SJSA1 (cell line): ENCODE measurements at regions not wholly inside any gene's neighbourhood (a gene's known extent, or its start where the extent isn't known, plus 50 kb on each side); places are given as distances from the start of the nearest gene placed in this dataset.
"Not testable (repeated sequence)": the region's sequence is repeated elsewhere in the genome, so short reads cannot be mapped to it uniquely, and the experiment has no call there.

Experiments
- DNase-seq, 2 experiments: peaks; one replicate each; pipeline ENCODE4 v3.0.0-alpha.2; 2015 to 2020; ENCODE audit warnings: low spot score in 2 of 2, low read depth in 1 of 2
- H3K27ac ChIP-seq: fragments of 250-450 bp; sonication (Bioruptor Pico); 2 replicates; pipeline ENCODE4 v1.5.1; 2020; ENCODE audit warnings: mild to moderate bottlenecking, moderate library complexity
- H3K27me3 ChIP-seq: fragments of 250-450 bp; sonication (Bioruptor Pico); replicated peaks from 2 replicates; pipeline ENCODE4 v1.5.1; 2020; ENCODE audit warnings: mild to moderate bottlenecking, moderate library complexity
- H3K36me3 ChIP-seq: fragments of 250-450 bp; sonication (Bioruptor Pico); 2 replicates; pipeline ENCODE4 v1.5.1; 2020; ENCODE audit warnings: mild to moderate bottlenecking
- H3K4me1 ChIP-seq: fragments of 250-450 bp; sonication (Bioruptor Pico); replicated peaks from 2 replicates; pipeline ENCODE4 v1.6.1; 2021; ENCODE audit warnings: mild to moderate bottlenecking
- H3K4me3 ChIP-seq: fragments of 250-450 bp; sonication (Bioruptor Pico); 2 replicates; pipeline ENCODE4 v1.5.1; 2020; ENCODE audit warnings: mild to moderate bottlenecking
- H3K9me3 ChIP-seq: fragments of 250-450 bp; sonication (Bioruptor Pico); replicated peaks from 2 replicates; pipeline ENCODE4 v1.5.1; 2020; ENCODE audit warnings: mild to moderate bottlenecking

DNA sequence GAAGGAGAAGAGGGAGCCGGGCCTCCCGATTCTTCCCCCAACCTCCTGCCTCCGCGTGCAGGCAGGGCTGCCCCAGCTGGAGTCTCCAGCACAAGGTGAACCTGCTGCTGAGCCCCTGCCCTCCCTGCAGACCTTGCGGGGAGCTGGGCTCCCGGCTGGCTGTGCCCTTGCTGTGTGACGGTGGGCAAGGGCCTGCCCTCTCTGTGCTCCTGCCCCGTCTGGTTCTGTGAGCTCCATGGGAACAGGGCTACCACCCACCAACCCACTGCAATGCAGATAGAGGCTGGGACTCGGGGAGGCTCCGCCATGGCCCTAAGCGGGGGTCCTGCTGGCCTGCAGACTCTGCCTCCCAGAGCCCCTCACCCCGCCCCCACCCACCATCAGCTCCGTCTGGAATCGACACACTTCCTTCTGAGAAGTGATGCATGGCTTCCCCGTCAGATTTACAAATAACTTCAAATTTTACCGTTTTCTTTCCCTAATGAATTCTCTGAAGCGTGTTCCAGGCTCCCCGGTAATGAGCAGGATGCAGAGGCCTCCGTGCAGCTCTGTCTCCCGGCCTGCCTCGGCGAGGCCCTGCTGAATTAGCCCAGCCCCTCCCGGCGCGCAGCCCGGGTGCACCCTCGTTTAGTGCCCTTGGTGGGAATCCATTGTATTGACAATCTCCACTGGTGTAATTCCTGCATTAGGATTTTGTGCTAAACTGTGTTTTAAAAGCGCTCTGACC, 111.0 kb downstream of the MICALL2 start:
- Histone ChIP-seq H3K27ac (no peak overlapping the region), H3K9me3 (no peaks in the 10 kb centered on the region), H3K27me3 (peaks cover 72% of the 10 kb centered on the region), H3K4me1 (no peaks in the 10 kb centered on the region), H3K36me3 (no peaks in the 10 kb centered on the region), H3K4me3 (no peak overlapping the region)
- DNase-seq = no peak

DNA sequence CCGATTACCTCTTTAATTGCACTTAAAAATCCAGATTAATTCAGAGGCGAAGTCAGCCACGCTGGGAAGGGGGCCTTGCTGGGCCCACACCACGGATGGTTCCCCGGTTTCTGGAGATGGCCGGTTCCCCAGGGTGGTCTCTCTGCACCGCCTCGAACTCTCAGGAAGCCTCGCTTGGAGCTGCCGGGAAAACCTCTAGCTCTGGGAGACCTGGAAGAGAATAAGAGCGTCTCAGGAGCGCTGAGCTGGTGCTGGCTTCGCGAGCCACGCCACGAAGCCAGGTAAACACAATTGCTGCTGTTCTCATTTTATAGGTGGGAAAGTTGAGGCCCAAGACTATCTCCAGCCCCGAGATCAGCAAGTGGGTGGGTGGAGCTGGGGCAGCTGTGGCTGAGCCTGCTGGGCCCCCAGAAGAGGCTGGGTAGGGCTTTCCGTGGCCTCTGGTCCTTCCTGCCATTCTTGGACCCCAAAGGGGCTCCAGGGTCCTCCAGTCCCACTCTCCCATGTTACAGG, 110.4 kb downstream of the MICALL2 start:
- Histone ChIP-seq H3K4me1 (no peaks in the 10 kb centered on the region), H3K27me3 (peaks cover 69% of the 10 kb centered on the region)
- DNase-seq = no peak

DNA sequence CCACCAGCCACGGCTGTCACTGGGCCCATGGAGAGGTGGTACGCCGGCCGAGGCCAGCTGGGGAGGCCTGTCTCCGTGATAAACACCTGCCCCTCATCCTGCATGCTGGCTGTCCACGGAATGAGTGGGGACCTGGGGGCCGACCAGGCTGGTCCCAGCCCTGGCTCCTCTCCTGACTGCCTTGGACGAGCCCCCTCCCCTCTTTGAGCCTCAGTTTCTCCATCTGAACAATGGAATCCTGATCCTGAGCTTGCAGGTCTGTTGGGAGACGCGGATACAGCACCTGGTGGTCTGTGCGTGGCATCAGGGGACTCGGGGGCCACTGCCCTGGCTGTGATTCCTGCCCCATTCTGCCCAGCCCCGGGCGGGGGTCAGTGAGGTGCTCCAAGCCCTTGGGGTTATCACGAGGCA, 109.9 kb downstream of the MICALL2 start:
- Histone ChIP-seq H3K9me3 (no peaks in the 10 kb centered on the region), H3K27ac (no peak overlapping the region), H3K4me3 (no peak overlapping the region), H3K27me3 (peaks cover 69% of the 10 kb centered on the region), H3K36me3 (no peaks in the 10 kb centered on the region), H3K4me1 (no peaks in the 10 kb centered on the region)
- DNase-seq = no peak

More for the DNA sequence above, 110.4 kb downstream of the MICALL2 start:
- Histone ChIP-seq H3K4me3 (no peak overlapping the region), H3K9me3 (no peaks in the 10 kb centered on the region), H3K36me3 (no peaks in the 10 kb centered on the region), H3K27ac (no peak overlapping the region)

DNA sequence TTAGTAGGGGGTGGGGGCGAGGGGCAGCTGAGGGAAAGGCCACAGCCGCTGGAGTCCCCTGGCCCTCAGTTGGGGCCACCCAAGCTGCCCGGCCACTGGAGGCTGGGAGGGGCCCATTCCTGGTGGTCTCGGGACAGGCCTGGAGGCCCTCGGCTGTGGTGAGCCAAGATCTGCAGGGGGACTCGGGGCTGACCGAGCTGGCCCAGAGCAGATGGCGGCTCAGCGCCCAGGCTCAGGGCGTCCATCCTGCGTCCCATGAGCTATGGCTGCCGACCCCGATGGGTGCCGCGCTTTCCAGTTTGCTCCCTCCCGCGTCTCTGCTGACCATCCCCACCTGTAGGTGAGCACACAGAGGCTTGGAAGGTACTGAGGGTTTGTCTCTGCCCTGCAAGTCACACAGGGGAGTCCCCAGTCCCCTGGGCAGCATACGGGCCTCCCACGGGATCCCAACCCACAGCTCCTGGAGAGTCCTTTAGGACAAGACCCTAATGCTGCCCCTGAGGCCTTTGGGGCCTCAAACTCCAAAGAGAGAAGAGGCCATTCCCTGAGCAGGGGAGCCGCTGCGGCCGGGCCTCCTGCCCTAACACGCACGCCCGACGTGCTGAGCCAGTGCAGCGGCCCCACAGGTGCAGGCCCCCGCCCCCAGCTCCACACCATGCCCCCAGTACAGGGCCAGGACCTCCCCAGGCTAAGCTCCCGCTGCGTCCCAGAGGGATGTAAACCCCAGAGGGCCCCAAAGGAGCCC, 107.2 kb downstream of the MICALL2 start:
- H3K27ac ChIP-seq = no peak overlapping the region
- H3K36me3 ChIP-seq = no peaks in the 10 kb centered on the region
- no peak for DNase-seq
- no peaks in the 10 kb centered on the region for H3K9me3 ChIP-seq
- peaks cover 74% of the 10 kb centered on the region for H3K27me3 ChIP-seq
- H3K4me1 ChIP-seq = no peaks in the 10 kb centered on the region
- H3K4me3 ChIP-seq = no peak overlapping the region

DNA sequence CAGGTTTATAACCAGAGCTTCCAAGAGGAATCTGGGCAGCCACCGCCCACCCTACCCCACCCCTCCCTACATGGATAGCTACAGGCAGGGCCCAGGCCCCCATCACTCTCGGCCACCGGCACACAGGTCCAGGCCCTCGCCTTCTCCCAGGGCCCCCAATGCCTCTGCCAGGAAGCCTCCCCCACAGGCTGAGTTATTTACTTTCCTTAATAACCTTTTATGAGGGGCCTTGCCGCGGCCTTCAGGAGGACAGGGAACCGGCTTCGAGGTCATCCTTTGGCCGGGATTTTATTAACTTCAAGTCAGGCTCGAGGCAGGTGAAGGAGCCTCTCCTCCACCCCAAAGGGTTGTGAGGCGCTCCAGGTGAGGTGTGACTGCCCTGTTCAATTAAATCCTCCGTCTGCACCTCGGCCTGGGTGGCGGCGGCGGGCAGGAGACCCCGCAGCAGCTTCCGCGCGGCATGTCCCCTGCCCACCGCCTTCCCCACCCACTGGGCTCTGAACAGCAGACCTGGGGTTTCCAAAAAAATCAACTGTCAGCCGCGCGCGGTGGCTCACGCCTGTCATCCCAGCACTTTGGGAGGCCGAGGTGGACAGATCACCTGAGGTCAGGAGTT, 106.5 kb downstream of the MICALL2 start:
- no peaks in the 10 kb centered on the region for H3K4me1 ChIP-seq
- H3K27me3 ChIP-seq = peaks cover 73% of the 10 kb centered on the region

DNA sequence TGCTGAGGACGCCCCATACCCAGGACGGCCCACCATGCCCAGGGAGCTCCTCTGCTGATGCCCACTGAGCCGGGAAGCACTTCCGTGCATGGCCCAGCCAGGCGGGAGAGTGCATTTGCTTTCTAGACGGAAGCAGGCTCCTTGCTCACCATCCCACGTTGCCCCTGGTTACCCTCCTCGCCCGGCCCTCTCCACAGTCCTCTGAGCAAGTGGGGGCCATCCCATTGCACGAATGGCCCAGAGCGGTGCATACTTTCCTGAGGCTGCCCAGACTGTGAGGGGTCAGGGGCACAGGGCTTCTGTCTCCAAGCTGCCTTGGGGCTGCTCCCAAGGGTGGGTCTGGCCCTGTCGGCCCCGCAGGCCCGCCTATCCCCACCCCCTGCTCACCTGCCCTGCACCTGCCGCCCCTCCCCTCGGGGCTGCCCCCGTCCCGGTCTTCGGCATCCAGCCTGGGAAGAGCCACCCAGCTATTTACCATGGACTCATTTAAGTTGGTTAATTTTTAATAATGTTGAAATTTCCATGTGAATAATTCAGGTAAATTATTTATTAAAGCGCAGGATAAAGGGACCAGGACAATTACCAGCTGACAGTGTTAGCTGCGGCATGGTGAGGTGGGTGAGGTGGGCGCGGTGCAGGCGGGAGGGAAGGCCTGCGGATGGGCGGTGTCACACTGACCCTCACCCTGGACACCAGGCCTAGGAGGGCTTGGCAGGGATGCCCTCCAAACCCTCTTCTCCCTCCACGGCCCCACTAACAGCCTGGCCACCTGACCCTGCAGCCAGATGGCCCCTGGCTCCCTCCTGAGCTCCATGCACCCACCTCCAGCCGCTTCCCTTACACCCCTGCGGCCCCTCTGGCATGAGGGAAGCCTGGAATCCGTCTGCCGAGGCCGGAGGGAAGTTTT, 104.4 kb downstream of the MICALL2 start:
- Histone ChIP-seq H3K36me3 (no peaks in the 10 kb centered on the region), H3K4me3 (no peak overlapping the region), H3K27me3 (peaks cover 59% of the 10 kb centered on the region), H3K4me1 (no peaks in the 10 kb centered on the region), H3K9me3 (no peaks in the 10 kb centered on the region), H3K27ac (no peak overlapping the region)
- no peak for DNase-seq

More for the DNA sequence above, 106.5 kb downstream of the MICALL2 start:
- H3K9me3 ChIP-seq = no peaks in the 10 kb centered on the region
- DNase-seq = no peak
- no peak overlapping the region for H3K27ac ChIP-seq
- no peaks in the 10 kb centered on the region for H3K36me3 ChIP-seq
- H3K4me3 ChIP-seq = no peak overlapping the region

DNA sequence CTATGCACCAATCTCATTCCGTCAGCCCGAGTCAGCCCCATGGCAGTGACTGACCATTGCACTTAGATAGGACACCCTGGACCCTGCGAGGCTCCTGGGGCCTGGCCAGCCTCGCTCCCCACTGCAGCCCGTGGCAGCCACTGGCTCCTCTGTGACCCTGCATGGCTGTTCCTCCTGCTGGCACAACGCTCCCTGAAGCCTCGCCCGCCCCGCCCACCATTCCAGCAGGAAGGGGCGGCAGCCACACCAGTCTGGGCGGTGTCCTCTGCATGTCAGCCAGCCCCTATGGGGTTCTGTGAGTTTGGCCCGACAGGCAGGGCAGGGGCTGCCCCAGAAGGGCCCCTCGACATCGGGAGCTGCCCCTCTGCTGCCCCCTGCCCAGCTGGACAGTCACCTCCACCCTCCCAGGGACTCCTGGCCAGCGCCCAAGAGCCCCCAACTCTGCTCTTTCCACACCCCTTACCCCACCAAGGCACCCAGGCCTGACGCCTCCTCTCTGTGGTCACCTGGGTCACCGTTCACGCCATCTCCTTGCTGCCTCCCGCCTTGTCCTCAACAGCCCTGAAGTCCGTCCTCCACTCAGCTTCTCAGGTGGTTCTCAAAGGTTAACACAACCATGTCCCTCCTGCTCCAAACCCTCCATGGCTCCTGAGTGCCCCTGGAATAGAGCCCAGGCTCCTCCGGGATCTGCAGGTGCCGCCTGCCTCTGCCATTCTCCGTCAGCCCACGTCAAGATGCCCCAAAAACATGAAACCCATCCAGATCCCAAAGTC, 103.5 kb downstream of the MICALL2 start:
- Histone ChIP-seq H3K27me3 (peaks cover 51% of the 10 kb centered on the region), H3K4me1 (no peaks in the 10 kb centered on the region)

DNA sequence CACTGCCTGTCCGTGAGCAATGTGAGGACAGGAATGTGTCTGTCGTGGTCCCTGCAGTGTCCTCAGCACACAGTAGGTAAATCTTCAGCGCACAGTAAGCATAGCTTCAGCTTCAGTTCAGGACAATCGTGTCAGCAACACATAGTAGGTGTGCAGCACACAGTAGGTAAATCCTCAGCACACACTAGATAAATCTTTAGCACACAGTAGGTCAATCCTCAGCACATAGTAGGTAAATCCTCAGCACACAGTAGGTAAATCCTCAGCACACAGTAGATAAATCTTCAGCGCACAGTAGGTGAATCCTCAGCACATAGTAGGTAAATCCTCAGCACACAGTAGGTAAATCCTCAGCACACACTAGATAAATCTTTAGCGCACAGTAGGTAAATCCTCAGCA, 102.4 kb downstream of the MICALL2 start:
- DNase-seq, H3K27ac ChIP-seq, H3K4me3 ChIP-seq, H3K4me1 ChIP-seq, H3K36me3 ChIP-seq, H3K9me3 ChIP-seq: not testable (repeated sequence)
- peaks cover 42% of the 10 kb centered on the region for H3K27me3 ChIP-seq

More for the DNA sequence above, 103.5 kb downstream of the MICALL2 start:
- no peak overlapping the region for H3K27ac ChIP-seq
- no peak for DNase-seq
- no peaks in the 10 kb centered on the region for H3K36me3 ChIP-seq
- H3K9me3 ChIP-seq = no peaks in the 10 kb centered on the region
- H3K4me3 ChIP-seq = no peak overlapping the region

DNA sequence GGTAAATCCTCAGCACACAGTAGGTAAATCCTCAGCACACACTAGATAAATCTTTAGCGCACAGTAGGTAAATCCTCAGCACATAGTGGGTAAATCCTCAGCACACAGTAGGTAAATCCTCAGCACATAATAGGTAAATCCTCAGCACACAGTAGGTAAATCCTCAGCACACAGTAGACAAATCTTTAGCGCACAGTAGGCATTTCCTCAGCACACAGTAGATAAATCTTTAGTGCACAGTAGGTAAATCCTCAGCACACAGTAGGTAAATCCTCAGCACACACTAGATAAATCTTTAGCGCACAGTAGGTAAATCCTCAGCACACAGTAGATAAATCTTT, 102.0 kb downstream of the MICALL2 start:
- H3K36me3 ChIP-seq, H3K27ac ChIP-seq, H3K4me1 ChIP-seq, H3K9me3 ChIP-seq, H3K4me3 ChIP-seq, DNase-seq: not testable (repeated sequence)
- peaks cover 39% of the 10 kb centered on the region for H3K27me3 ChIP-seq

DNA sequence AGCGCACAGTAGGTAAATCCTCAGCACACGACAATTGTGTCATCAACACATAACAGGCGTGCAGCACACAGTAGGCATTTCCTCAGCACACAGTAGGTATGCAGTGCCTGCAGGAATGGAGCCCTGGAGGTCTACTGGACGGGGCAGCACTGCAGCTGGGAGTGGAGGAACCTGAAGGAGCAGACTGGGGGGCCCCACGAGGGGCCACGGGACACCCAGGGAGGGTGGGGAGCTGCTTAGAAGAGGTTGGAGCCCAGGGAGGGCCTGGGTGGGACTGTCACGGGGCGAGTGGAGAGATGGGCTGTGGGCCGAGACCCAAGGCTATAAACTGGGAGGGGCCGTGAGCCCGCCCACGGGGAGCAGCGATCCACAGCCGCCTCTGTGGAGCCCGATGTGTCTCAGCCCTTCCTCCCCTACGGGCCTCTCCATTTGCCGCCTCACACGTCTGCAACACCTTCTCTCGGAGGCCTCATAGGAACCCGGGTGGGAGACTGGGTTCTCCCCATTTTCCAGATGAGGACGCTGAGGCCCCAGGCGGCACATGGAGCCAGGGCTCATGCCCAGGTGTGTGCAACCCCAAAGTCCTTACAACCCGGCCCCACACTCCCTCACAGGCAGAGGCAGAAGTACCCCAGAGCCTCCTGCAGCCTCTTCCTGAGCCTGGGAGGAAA, 101.5 kb downstream of the MICALL2 start:
- H3K36me3 ChIP-seq = no peaks in the 10 kb centered on the region
- H3K4me3 ChIP-seq = no peak overlapping the region
- H3K27me3 ChIP-seq = peaks cover 40% of the 10 kb centered on the region
- H3K27ac ChIP-seq = no peak overlapping the region
- DNase-seq = no peak
- H3K4me1 ChIP-seq = no peaks in the 10 kb centered on the region
- no peaks in the 10 kb centered on the region for H3K9me3 ChIP-seq

DNA sequence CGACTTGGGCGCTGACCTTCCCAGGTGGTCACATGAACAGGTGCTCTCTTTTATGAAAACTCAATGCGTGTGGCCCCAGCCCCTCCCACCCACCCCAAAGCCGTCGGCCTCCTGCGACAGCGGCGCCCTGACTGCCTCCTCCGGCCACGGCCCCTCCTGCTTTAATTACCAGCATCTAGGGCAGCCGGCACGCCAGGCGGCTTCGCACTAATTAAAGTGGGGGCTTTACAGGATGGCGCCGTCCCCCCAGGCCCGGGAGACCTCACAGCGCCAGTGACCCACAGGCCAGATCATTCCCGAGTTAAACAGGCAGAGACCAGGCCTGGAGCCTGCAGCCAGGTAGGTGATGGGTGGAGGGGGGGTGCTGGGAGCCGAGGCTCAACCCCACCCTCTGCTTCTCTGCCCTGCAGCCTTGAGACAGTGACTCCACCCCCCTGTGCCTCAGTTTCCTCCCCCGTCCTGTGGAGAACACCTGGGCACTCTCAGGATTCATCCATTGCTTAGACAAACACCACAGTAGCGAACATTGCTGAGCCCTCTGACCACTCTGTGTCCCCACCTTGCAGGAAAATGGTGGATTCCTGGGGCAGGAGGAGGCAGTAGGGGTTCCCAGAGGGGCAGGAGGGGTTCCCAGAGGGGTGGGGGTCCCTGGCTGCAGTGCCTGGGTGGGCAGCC, 100.8 kb downstream of the MICALL2 start:
- H3K27ac ChIP-seq = no peak overlapping the region
- peaks cover 42% of the 10 kb centered on the region for H3K27me3 ChIP-seq
- no peaks in the 10 kb centered on the region for H3K4me1 ChIP-seq
- H3K4me3 ChIP-seq = no peak overlapping the region
- DNase-seq = no peak
- no peaks in the 10 kb centered on the region for H3K36me3 ChIP-seq
- H3K9me3 ChIP-seq = no peaks in the 10 kb centered on the region

DNA sequence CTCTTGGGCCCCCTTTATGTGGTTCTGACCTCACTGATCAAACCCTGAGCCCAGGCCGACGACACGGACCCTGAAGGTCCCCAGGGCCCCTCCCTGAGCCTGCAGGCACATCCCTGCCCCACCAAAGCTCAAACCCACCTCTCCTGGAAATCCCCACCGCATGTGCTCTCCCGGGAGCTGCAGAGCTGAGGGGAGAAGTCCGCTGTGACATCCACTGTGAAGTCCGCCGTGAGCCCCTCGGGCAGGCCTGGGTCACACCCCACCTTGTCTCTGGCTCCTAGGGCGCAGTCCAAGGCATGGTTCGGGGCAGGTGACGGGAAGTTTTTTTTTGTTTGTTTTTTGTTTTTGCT, 100.2 kb downstream of the MICALL2 start:
- H3K27me3 ChIP-seq = peaks cover 44% of the 10 kb centered on the region
- no peak for DNase-seq
- H3K9me3 ChIP-seq = no peaks in the 10 kb centered on the region
- no peaks in the 10 kb centered on the region for H3K36me3 ChIP-seq
- no peak overlapping the region for H3K4me3 ChIP-seq
- H3K27ac ChIP-seq = no peak overlapping the region
- H3K4me1 ChIP-seq = no peaks in the 10 kb centered on the region
